ENCODE measurements at regions not wholly inside any gene's neighbourhood (a gene's known extent, or its start where the extent isn't known, plus 50 kb on each side); places are given as distances from the start of the nearest gene placed in this dataset.
"Not testable (repeated sequence)": the region's sequence is repeated elsewhere in the genome, so short reads cannot be mapped to it uniquely, and the experiment has no call there.

DNA sequence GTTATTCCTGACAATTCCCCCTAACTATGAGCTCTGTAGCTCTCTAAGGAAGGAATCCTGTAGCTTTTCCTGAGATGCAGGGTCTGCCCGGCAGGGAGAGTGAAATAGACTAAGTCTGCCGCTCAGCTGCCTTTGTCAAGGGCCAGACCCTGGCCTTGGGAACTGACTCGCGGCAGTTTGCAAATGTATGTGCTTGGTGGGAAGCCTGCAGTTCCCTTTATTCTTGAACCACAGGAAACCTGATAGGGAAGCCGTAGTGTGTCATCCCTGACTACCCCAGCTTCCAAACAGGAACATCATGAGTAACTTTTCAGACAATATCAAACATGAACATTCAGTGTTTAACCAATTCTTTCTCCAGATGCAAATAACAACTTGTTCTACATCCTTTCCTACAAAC, 78.7 kb upstream of the IFNGR1 start:
- peaks cover 0 to 25% of the 10 kb centered on the region in 2 donors for H3K4me1 ChIP-seq
- no peak overlapping the region for H3K4me3 ChIP-seq
- no peaks in the 10 kb centered on the region for H3K9me3 ChIP-seq
- DNase-seq (no peak), ATAC-seq (peak; percentile 49)
- peak overlapping the region in 1 of 2 donors; percentile 10 for H3K27ac ChIP-seq
- TF ChIP-seq, protein P1, sequence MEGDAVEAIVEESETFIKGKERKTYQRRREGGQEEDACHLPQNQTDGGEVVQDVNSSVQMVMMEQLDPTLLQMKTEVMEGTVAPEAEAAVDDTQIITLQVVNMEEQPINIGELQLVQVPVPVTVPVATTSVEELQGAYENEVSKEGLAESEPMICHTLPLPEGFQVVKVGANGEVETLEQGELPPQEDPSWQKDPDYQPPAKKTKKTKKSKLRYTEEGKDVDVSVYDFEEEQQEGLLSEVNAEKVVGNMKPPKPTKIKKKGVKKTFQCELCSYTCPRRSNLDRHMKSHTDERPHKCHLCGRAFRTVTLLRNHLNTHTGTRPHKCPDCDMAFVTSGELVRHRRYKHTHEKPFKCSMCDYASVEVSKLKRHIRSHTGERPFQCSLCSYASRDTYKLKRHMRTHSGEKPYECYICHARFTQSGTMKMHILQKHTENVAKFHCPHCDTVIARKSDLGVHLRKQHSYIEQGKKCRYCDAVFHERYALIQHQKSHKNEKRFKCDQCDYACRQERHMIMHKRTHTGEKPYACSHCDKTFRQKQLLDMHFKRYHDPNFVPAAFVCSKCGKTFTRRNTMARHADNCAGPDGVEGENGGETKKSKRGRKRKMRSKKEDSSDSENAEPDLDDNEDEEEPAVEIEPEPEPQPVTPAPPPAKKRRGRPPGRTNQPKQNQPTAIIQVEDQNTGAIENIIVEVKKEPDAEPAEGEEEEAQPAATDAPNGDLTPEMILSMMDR (IDR thresholded peaks at IDR 0.05) = no peak
- no peaks in the 10 kb centered on the region for H3K36me3 ChIP-seq
- intact Hi-C loops (cut with DNase I) = no loop called here
- no peaks in the 10 kb centered on the region for H3K27me3 ChIP-seq

DNA sequence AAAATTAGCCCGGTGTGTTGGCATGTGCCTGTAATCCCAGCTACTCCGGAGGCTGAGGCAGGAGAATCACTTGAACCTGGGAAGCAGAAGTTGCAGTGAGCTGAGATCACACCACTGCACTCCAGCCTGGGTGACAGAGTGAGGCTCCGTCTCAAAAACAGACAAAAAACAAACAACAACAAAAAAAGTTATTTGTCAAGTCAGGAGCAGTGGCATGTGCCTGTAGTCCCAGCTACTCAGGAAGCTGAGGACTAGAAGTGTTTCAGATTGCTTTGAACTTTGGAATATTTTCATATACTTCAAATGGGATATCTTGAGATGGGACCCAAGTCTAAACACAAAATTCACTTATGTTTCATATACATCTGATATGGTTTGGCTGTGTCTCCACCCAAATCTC, 73.1 kb upstream of the IFNGR1 start:
- DNase-seq; H3K27me3 ChIP-seq; H3K4me3 ChIP-seq; intact Hi-C loops (cut with DNase I); H3K27ac ChIP-seq; H3K9me3 ChIP-seq; ATAC-seq; H3K36me3 ChIP-seq: not testable (repeated sequence)
- H3K4me1 ChIP-seq = peaks cover 0 to 26% of the 10 kb centered on the region in 2 donors

DNA sequence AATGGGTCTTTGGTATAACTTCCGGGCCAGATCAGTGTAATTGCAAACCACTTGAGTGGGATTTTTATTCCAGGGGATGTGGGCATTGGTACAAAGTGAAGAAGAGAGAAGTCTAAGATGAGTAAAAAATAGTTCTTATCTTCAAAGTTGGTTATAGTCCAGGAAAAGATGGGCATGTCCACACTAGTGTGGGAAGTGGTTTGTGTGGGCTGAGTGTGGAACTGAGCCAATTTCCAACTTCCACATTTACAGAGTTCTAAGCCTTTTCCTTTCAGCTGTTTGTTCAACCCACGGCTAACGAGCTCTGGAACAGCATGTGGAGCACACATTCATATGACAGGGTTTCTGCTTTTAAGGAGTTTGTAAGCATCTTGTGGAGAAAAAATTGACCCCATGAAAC, 72.3 kb upstream of the IFNGR1 start:
- no peaks in the 10 kb centered on the region for H3K27me3 ChIP-seq
- DNase-seq (peak in 2 of 4 donors; percentile 19 to 70), ATAC-seq (peak; percentile 82)
- H3K9me3 ChIP-seq = peaks cover 0 to 4% of the 10 kb centered on the region in 2 donors
- H3K4me1 ChIP-seq = peaks cover 0 to 24% of the 10 kb centered on the region in 2 donors
- no peaks in the 10 kb centered on the region for H3K36me3 ChIP-seq
- intact Hi-C loops (cut with DNase I) = no loop called here
- peak overlapping the region in 1 of 2 donors; percentile 19 for H3K27ac ChIP-seq
- no peak overlapping the region for H3K4me3 ChIP-seq
- TF ChIP-seq, protein P1 (IDR thresholded peaks at IDR 0.05) = no peak

DNA sequence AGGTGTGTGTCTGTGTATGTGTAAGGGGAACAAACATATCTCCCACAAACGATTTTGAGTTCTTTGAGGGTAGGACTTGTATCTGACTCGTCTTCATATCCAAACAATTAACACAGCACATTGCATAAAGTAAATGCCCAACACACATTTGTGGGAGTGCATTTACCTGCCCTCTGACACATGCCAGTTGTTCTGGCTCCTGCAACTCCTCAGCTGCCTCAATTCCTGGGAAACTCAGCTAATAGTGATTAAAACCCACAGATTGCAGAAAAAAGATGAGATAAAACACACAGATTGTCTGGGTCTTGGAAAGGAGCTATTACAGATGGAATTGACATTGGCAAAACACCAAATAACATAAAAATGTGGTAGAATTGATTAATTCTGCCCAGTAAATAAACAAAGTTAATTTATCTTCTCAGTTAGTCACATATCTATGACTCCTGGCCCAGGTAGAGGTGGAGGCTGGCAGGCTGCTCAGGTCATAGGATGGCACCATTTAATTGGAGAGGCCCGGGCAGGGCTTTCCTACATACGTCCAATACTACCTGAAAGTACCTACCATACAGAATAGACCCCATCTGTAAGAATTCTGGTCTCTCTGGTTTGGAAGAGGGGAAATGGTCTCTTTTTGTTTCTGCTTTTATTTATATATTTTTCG, 71.5 kb upstream of the IFNGR1 start:
- H3K27me3 ChIP-seq = no peaks in the 10 kb centered on the region
- TF ChIP-seq, protein P1 (IDR thresholded peaks at IDR 0.05) = no peak
- no peak overlapping the region for H3K4me3 ChIP-seq
- DNase-seq (no peak), ATAC-seq (no peak)
- intact Hi-C loops (cut with DNase I) = no loop called here
- H3K9me3 ChIP-seq = peaks cover 0 to 4% of the 10 kb centered on the region in 2 donors
- H3K36me3 ChIP-seq = no peaks in the 10 kb centered on the region
- H3K27ac ChIP-seq = no peak overlapping the region
- H3K4me1 ChIP-seq = peaks cover 0 to 24% of the 10 kb centered on the region in 2 donors

DNA sequence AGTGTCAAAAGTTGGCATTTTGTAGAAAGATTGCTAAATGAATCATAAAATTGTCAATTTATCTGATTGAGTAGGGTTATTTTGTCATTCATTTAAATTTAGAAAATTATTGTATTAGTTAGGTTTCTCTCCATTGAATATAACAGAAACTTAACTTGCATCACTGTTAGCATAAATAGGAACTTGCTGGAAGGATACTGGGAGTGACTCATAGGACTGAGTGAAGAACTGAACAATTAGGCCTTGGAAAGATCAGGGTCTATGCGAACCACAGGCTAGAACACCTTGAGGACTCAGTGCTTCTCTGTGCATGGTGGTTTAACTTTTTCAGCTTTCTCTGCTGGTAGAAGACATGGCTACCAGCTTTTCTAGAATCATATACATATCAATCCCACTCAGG, 67.7 kb upstream of the IFNGR1 start:
- H3K9me3 ChIP-seq = peaks cover 0 to 4% of the 10 kb centered on the region in 2 donors
- intact Hi-C loops (cut with DNase I) = no loop called here
- no peaks in the 10 kb centered on the region for H3K36me3 ChIP-seq
- TF ChIP-seq, protein P1 (IDR thresholded peaks at IDR 0.05) = no peak
- no peaks in the 10 kb centered on the region for H3K27me3 ChIP-seq
- DNase-seq (no peak), ATAC-seq (no peak)
- H3K4me3 ChIP-seq = no peak overlapping the region
- peaks cover 0 to 21% of the 10 kb centered on the region in 2 donors for H3K4me1 ChIP-seq
- H3K27ac ChIP-seq = no peak overlapping the region

DNA sequence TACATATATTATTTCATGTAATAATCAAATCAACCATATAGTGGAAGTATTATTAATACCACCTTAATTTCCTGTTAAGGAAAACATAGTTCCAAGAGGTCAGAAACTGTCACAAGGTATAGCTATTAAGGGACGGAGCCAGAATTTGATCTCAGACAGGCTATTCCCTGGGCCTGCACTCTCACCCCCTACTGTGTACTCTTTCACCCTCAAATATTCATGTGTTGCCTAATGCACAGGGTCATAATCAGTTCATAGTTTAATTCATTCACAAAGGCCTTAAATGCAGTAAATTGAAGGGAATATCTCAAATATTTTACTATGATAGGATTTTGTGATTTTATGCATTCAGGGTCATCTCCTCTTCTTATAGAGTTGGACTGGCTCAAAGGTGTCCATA, 67.2 kb upstream of the IFNGR1 start:
- intact Hi-C loops (cut with DNase I) = no loop called here
- H3K9me3 ChIP-seq = peaks cover 0 to 4% of the 10 kb centered on the region in 2 donors
- H3K4me3 ChIP-seq = no peak overlapping the region
- DNase-seq = no peak
- TF ChIP-seq, protein P1 (IDR thresholded peaks at IDR 0.05) = no peak
- no peak overlapping the region for H3K27ac ChIP-seq
- no peaks in the 10 kb centered on the region for H3K36me3 ChIP-seq
- H3K27me3 ChIP-seq = no peaks in the 10 kb centered on the region
- ATAC-seq = no peak
- peaks cover 0 to 17% of the 10 kb centered on the region in 2 donors for H3K4me1 ChIP-seq

All from left lung (tissue), 4 donors.